ENCODE measurements at regions not wholly inside any gene's neighbourhood (a gene's known extent, or its start where the extent isn't known, plus 50 kb on each side); places are given as distances from the start of the nearest gene placed in this dataset.
"Not testable (repeated sequence)": the region's sequence is repeated elsewhere in the genome, so short reads cannot be mapped to it uniquely, and the experiment has no call there.

GRCh38 chr13:94811753-94812152 lies 99.4 kb upstream of the SOX21 start:
- no peak for DNase-seq (ENCODE audit: low read depth in 2 of 2)
- no peak overlapping the region for H3K4me3 ChIP-seq (replicated peaks in 1 of 2; ENCODE audit: low read depth in 2 of 2, low read length in 2 of 2)
- TF ChIP-seq CTCF (IDR thresholded peaks at IDR 0.05; ENCODE audit: low read depth, low read length) = no peak

GRCh38 chr13:94800423-94800822 lies 88.1 kb upstream of the SOX21 start:
- H3K4me3 ChIP-seq (replicated peaks in 1 of 2; ENCODE audit: low read depth in 2 of 2, low read length in 2 of 2) = no peak overlapping the region
- DNase-seq (ENCODE audit: low read depth in 2 of 2) = no peak
- TF ChIP-seq CTCF (IDR thresholded peaks at IDR 0.05; ENCODE audit: low read depth, low read length) = no peak

- TF ChIP-seq CTCF (IDR thresholded peaks at IDR 0.05; ENCODE audit: low read depth, low read length) = no peak
- H3K4me3 ChIP-seq (replicated peaks in 1 of 2; ENCODE audit: low read depth in 2 of 2, low read length in 2 of 2) = no peak overlapping the region
- peak in 1 of 2 donors; percentile 5 for DNase-seq (ENCODE audit: low read depth in 2 of 2)
Measured at GRCh38 chr13:94799299-94799698, 87.0 kb upstream of the SOX21 start.

GRCh38 chr13:94798738-94799137 lies 86.4 kb upstream of the SOX21 start:
- TF ChIP-seq CTCF (IDR thresholded peaks at IDR 0.05; ENCODE audit: low read depth, low read length) = no peak
- no peak for DNase-seq (ENCODE audit: low read depth in 2 of 2)
- no peak overlapping the region for H3K4me3 ChIP-seq (replicated peaks in 1 of 2; ENCODE audit: low read depth in 2 of 2, low read length in 2 of 2)

GRCh38 chr13:94795292-94795691 lies 82.9 kb upstream of the SOX21 start:
- no peak for TF ChIP-seq CTCF (IDR thresholded peaks at IDR 0.05; ENCODE audit: low read depth, low read length)
- H3K4me3 ChIP-seq (replicated peaks in 1 of 2; ENCODE audit: low read depth in 2 of 2, low read length in 2 of 2) = no peak overlapping the region
- DNase-seq (ENCODE audit: low read depth in 2 of 2) = no peak

- not testable (repeated sequence) for H3K4me3 ChIP-seq (replicated peaks in 1 of 2; ENCODE audit: low read depth in 2 of 2, low read length in 2 of 2); DNase-seq (ENCODE audit: low read depth in 2 of 2)
Measured at GRCh38 chr13:94786246-94786645, 73.9 kb upstream of the SOX21 start.

GRCh38 chr13:94784066-94784465 lies 71.7 kb upstream of the SOX21 start:
- no peak for TF ChIP-seq CTCF (IDR thresholded peaks at IDR 0.05; ENCODE audit: low read depth, low read length)
- no peak overlapping the region for H3K4me3 ChIP-seq (replicated peaks in 1 of 2; ENCODE audit: low read depth in 2 of 2, low read length in 2 of 2)
- peak; percentile 54 to 63 for DNase-seq (ENCODE audit: low read depth in 2 of 2)
